ENCODE measurements at regions not wholly inside any gene's neighbourhood (a gene's known extent, or its start where the extent isn't known, plus 50 kb on each side); places are given as distances from the start of the nearest gene placed in this dataset.

GRCh38 chr4:179392787-179393186 is 1950.5 kb upstream of the AGA start:
- H3K23ac ChIP-seq (ENCODE audit: low read depth, low read length): no peak overlapping the region
- no peaks in the 10 kb centered on the region for H3K9me3 ChIP-seq (ENCODE audit: control insufficient read depth, insufficient read depth, low read length)
- H4K5ac ChIP-seq (ENCODE audit: low read depth, low read length): no peak overlapping the region
- no peak overlapping the region for H4K8ac ChIP-seq (ENCODE audit: low read depth in 2 of 2, low read length in 2 of 2)
- ChIA-PET POLR2A (ENCODE audit: unreplicated experiment) (no interaction called here), CTCF (no interaction called here)
- H3K36me3 ChIP-seq (ENCODE audit: control insufficient read depth, insufficient read depth, low read length): no peaks in the 10 kb centered on the region
- H3K9ac ChIP-seq (ENCODE audit: low read depth, low read length): no peak overlapping the region
- no peak overlapping the region for H2BK120ac ChIP-seq (ENCODE audit: low read depth, low read length)
- dilution Hi-C loops (cut with HindIII; ENCODE audit: low sequenced_read_pairs, unreplicated experiment): no loop called here
- H3K56ac ChIP-seq (ENCODE audit: extremely low read depth, insufficient read depth, low read length): no peak overlapping the region
- H3K14ac ChIP-seq (replicated peaks; ENCODE audit: low read depth, low read length): no peak overlapping the region
- H3K4me1 ChIP-seq (ENCODE audit: control insufficient read depth, insufficient read depth, low read length): no peaks in the 10 kb centered on the region
- H3K4me3 ChIP-seq (ENCODE audit: insufficient read depth, low read depth, low read length): no peak overlapping the region
- no peak overlapping the region for H3K27ac ChIP-seq (ENCODE audit: insufficient read depth, low read length)
- no peak overlapping the region for H2BK5ac ChIP-seq (ENCODE audit: low read depth, low read length, poor library complexity, severe bottlenecking)
- H2AFZ ChIP-seq (replicated peaks; ENCODE audit: low read length, poor library complexity): no peak overlapping the region
- no peaks in the 10 kb centered on the region for H3K27me3 ChIP-seq (ENCODE audit: control insufficient read depth, insufficient read depth, low read length)
- H2BK15ac ChIP-seq (ENCODE audit: low read depth, low read length): no peak overlapping the region
- H4K91ac ChIP-seq (ENCODE audit: insufficient read depth, low read depth, low read length): no peak overlapping the region
- DNase-seq (no peak), ATAC-seq (ENCODE audit: low read depth) (no peak)
- no peaks in the 10 kb centered on the region for H4K20me1 ChIP-seq (ENCODE audit: insufficient read depth, low read length)
- no peak overlapping the region for H3K4ac ChIP-seq (ENCODE audit: low read depth, low read length)
- no peak overlapping the region for H3K18ac ChIP-seq (ENCODE audit: low read depth, low read length)
- H3K9me1 ChIP-seq (ENCODE audit: insufficient read depth, low read length): no peaks in the 10 kb centered on the region
- BruUV-seq (replicated peaks): no TSS peak
- no peak overlapping the region for H3K4me2 ChIP-seq (ENCODE audit: low read depth, low read length)
- in situ Hi-C loops (cut with MboI; ENCODE audit: low sequenced_read_pairs): no loop called here
- H2AK5ac ChIP-seq (ENCODE audit: low read depth, low read length): no peak overlapping the region
- TF ChIP-seq RAD21 (IDR thresholded peaks at IDR 0.05; ENCODE audit: low read length) (no peak), MAFK (IDR thresholded peaks at IDR 0.05; ENCODE audit: low read depth, low read length) (no peak), FOS (IDR thresholded peaks at IDR 0.05; ENCODE audit: low read depth, low read length) (no peak), NFE2L2 (IDR thresholded peaks at IDR 0.05; ENCODE audit: low read depth, low read length) (no peak), MAZ (IDR thresholded peaks at IDR 0.05; ENCODE audit: borderline replicate concordance, low read depth, low read length) (no peak), MXI1 (IDR thresholded peaks at IDR 0.05; ENCODE audit: borderline replicate concordance, low read depth, low read length) (no peak), CHD1 (IDR thresholded peaks at IDR 0.05; ENCODE audit: low read depth, low read length) (no peak), POLR2A (IDR thresholded peaks at IDR 0.05; ENCODE audit: low read depth, low read length) (no peak), ELK1 (IDR thresholded peaks at IDR 0.05; ENCODE audit: borderline replicate concordance, low read depth, low read length) (no peak), SMC3 (IDR thresholded peaks at IDR 0.05; ENCODE audit: low read depth, low read length) (no peak), RCOR1 (IDR thresholded peaks at IDR 0.05; ENCODE audit: insufficient replicate concordance, low read length) (no peak)
- TF ChIP-seq, protein P1, sequence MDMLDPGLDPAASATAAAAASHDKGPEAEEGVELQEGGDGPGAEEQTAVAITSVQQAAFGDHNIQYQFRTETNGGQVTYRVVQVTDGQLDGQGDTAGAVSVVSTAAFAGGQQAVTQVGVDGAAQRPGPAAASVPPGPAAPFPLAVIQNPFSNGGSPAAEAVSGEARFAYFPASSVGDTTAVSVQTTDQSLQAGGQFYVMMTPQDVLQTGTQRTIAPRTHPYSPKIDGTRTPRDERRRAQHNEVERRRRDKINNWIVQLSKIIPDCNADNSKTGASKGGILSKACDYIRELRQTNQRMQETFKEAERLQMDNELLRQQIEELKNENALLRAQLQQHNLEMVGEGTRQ (IDR thresholded peaks at IDR 0.05; ENCODE audit: low read depth, low read length): no peak
- no peak overlapping the region for H2BK20ac ChIP-seq (ENCODE audit: low read depth, low read length)
- WGBS, 2 experiments (ENCODE audit: extremely low coverage in 2 of 2, insufficient read length in 1 of 2): no CpG with 5 or more reads among the region's 4 CpGs
- H3K79me1 ChIP-seq (ENCODE audit: low read depth in 1 of 2, low read length in 2 of 2): no peaks in the 10 kb centered on the region
- intact Hi-C loops (cut with micrococcal nuclease): no loop called here
- H2AK9ac ChIP-seq (replicated peaks; ENCODE audit: low read depth, low read length, poor library complexity): no peak overlapping the region

Data from IMR-90 (cell line).